ENCODE measurements at regions not wholly inside any gene's neighbourhood (a gene's known extent, or its start where the extent isn't known, plus 50 kb on each side); places are given as distances from the start of the nearest gene placed in this dataset.

DNA sequence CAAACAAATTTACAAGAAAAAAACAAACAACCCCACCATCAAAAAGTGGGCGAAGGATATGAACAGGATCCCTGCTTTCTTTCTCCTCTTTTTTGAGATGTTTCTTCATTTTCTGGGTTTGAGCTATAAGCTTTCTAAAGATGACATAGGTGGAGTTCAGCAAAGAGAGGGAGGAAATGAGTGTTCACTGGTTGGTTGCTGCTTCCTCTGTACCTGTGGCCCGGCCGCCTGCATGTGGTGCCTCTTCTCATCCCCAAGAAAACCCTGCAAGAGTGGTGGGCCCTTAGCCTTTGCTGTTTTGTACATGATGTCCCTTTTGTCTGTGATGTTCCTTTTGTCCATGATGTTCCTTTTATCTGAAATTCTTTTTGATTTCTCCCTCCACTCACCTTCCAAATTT, 178.4 kb upstream of the SERP2 start:
- H3K9me3 ChIP-seq (ENCODE audit: control insufficient read depth, low read depth, low read length): no peaks in the 10 kb centered on the region
- H3K9ac ChIP-seq (ENCODE audit: low read length): no peak overlapping the region
- H3K36me3 ChIP-seq (ENCODE audit: control insufficient read depth, low read depth, low read length): no peaks in the 10 kb centered on the region
- no peak overlapping the region for H3K27ac ChIP-seq (ENCODE audit: low read length)
- no peaks in the 10 kb centered on the region for H3K27me3 ChIP-seq (ENCODE audit: control insufficient read depth, insufficient read depth, low read length)
- H3K4me1 ChIP-seq (ENCODE audit: control insufficient read depth, low read depth, low read length): no peaks in the 10 kb centered on the region
- no peak overlapping the region for H3K4me3 ChIP-seq (ENCODE audit: low read length)

DNA sequence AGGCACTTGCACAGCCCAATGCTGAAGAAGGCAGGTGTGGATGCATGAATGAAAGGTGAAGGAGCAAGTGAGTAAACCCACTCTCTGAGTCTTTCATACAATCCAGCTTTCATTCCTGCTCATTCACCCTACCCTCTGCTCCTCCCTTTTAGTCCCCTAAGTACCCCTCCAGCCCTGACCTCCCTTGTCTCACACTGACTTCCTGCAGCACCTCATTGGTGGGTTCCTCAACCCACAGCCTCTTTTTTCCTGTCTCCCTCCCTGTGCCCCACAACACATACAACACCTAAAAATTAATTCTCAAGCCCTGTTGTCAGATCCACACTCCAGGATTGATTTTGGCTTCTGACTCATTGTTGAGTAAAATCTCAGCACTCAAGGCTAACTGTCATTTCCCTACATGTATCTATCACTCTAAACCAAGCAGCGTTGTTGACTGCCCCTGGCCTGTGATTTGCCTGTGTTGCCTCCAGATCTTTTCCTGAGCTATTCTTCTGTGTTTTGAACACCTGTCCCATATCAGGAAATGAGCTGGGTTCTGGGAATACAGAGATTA, 177.3 kb upstream of the SERP2 start:
- H3K4me1 ChIP-seq (ENCODE audit: control insufficient read depth, low read depth, low read length): no peaks in the 10 kb centered on the region
- H3K36me3 ChIP-seq (ENCODE audit: control insufficient read depth, low read depth, low read length): no peaks in the 10 kb centered on the region
- no peak overlapping the region for H3K4me3 ChIP-seq (ENCODE audit: low read length)
- H3K9ac ChIP-seq (ENCODE audit: low read length): no peak overlapping the region
- no peaks in the 10 kb centered on the region for H3K9me3 ChIP-seq (ENCODE audit: control insufficient read depth, low read depth, low read length)
- no peaks in the 10 kb centered on the region for H3K27me3 ChIP-seq (ENCODE audit: control insufficient read depth, insufficient read depth, low read length)
- H3K27ac ChIP-seq (ENCODE audit: low read length): no peak overlapping the region

DNA sequence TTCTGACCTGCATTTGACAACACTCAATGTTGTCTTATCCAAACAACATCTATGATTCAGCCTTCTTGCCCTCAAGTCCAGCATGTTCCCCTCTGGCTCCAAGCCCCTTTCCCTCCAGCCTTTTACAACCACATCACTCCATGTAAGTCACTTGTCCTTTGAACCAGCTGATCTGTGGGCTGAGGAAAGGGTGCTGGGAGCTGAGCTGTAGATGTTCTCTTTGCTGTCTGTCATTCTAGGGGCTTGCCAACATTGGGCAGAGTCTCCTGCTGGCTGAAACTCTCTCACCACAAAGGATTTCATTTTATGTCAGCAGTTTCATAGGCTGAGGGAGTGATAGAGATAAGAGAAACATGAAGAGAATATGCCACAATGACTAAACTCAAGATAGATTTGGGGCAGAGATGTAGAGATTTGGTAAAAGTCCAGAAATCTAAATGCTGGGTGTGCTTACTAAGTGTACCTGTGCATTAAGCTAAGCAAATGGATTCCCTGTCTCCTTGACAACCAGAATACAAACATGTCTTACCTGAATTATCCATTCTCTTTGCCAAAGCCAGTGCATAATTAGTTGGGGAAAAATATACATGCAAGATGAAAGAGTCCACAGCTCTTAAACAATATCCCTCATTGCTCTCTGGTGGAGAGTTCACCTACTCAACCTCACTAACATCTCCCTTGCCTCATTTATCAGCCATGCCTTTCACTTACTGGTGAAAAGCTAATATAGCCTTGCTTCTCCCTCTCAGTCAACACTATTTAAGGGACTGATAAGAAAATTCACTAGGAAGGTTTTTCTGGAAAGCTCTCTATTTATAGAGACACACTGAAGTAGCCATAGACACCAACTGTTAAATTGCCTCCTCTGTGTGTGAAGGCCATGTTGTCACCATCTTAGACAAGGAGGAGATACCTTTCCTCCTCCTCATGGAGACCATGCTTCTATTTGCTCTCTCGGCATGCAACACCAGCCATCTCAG, 175.5 kb upstream of the SERP2 start:
- Histone ChIP-seq H3K36me3 (ENCODE audit: control insufficient read depth, low read depth, low read length) (no peaks in the 10 kb centered on the region), H3K9ac (ENCODE audit: low read length) (no peak overlapping the region), H3K27me3 (ENCODE audit: control insufficient read depth, insufficient read depth, low read length) (no peaks in the 10 kb centered on the region), H3K4me1 (ENCODE audit: control insufficient read depth, low read depth, low read length) (no peaks in the 10 kb centered on the region), H3K9me3 (ENCODE audit: control insufficient read depth, low read depth, low read length) (no peaks in the 10 kb centered on the region), H3K27ac (ENCODE audit: low read length) (no peak overlapping the region), H3K4me3 (ENCODE audit: low read length) (no peak overlapping the region)

DNA sequence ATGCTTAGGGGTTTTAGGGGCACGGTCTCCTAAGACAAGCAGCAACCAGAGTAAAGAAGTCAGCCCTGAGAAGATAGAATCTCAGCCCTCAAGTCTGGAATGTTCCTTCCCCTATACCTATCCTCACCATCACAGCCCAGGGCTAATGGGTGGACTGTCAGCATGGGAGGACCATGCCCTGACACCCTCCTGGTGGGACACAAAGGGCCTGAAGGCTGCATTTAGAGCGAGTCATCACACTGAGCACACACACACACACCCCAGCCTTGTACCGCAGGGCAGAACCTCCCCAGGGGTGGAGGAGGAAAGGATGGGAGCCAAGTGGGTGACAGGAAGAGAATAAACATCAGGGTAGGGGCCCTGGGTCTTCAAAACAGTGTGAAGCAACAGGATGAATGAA, 174.8 kb upstream of the SERP2 start:
- Histone ChIP-seq H3K4me1 (ENCODE audit: control insufficient read depth, low read depth, low read length) (no peaks in the 10 kb centered on the region), H3K9me3 (ENCODE audit: control insufficient read depth, low read depth, low read length) (no peaks in the 10 kb centered on the region)

DNA sequence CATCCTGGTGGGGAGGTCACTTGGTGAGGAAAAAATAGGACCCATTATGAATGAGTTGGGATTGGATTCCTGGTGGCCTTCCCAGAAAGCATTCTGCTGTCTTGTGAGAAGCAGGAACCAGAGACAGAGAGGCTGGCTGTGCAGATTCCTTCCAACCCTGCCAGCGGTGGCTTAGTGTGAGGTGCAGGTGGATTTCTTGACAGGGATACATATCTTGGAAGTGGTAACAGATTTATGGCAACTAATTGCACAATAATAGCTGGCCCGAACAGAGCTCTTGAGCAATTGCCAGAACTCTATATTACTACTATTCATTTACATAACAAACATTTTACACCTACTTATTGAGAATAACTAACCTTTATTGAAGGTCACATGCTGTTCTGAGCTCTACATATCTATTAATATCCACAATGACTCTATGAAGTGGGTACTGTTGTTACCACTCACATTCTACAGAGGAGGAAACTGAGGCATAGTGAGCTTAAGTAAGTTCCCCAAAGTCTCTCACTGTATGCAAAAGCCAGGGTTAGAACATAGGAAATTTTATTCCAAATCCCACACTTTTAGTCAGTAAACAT, 173.9 kb upstream of the SERP2 start:
- no peak overlapping the region for H3K9ac ChIP-seq (ENCODE audit: low read length)
- H3K9me3 ChIP-seq (ENCODE audit: control insufficient read depth, low read depth, low read length): no peaks in the 10 kb centered on the region
- H3K27ac ChIP-seq (ENCODE audit: low read length): no peak overlapping the region
- no peaks in the 10 kb centered on the region for H3K27me3 ChIP-seq (ENCODE audit: control insufficient read depth, insufficient read depth, low read length)
- no peaks in the 10 kb centered on the region for H3K36me3 ChIP-seq (ENCODE audit: control insufficient read depth, low read depth, low read length)
- H3K4me1 ChIP-seq (ENCODE audit: control insufficient read depth, low read depth, low read length): no peaks in the 10 kb centered on the region
- no peak overlapping the region for H3K4me3 ChIP-seq (ENCODE audit: low read length)

More for the DNA sequence above, 174.8 kb upstream of the SERP2 start:
- Histone ChIP-seq H3K9ac (ENCODE audit: low read length) (no peak overlapping the region), H3K27me3 (ENCODE audit: control insufficient read depth, insufficient read depth, low read length) (no peaks in the 10 kb centered on the region), H3K27ac (ENCODE audit: low read length) (no peak overlapping the region), H3K36me3 (ENCODE audit: control insufficient read depth, low read depth, low read length) (no peaks in the 10 kb centered on the region), H3K4me3 (ENCODE audit: low read length) (no peak overlapping the region)

DNA sequence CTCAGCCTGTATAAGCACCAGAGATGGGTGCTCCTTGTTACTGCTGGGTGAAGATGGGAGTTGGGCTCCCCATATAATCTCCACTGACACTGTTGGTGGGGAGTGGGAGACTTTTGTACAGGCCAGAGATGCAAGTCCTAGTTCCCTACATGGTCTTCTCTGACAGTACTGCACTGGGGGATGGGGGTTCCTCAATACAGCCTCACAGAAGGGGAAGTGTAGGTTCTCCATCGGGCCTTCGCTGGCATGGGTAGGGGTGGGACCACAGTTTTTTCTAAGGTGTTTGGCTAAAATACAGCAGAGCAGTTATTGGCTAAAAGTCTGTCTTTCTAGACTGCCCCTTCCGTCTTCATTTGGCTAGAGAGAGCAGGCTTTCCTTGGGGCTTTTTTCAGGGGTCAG, 167.2 kb upstream of the SERP2 start:
- no peak overlapping the region for H3K27ac ChIP-seq (ENCODE audit: low read length)
- no peak overlapping the region for H3K4me3 ChIP-seq (ENCODE audit: low read length)
- H3K9me3 ChIP-seq (ENCODE audit: control insufficient read depth, low read depth, low read length): no peaks in the 10 kb centered on the region
- no peaks in the 10 kb centered on the region for H3K27me3 ChIP-seq (ENCODE audit: control insufficient read depth, insufficient read depth, low read length)
- no peaks in the 10 kb centered on the region for H3K4me1 ChIP-seq (ENCODE audit: control insufficient read depth, low read depth, low read length)
- H3K36me3 ChIP-seq (ENCODE audit: control insufficient read depth, low read depth, low read length): no peaks in the 10 kb centered on the region
- H3K9ac ChIP-seq (ENCODE audit: low read length): no peak overlapping the region

DNA sequence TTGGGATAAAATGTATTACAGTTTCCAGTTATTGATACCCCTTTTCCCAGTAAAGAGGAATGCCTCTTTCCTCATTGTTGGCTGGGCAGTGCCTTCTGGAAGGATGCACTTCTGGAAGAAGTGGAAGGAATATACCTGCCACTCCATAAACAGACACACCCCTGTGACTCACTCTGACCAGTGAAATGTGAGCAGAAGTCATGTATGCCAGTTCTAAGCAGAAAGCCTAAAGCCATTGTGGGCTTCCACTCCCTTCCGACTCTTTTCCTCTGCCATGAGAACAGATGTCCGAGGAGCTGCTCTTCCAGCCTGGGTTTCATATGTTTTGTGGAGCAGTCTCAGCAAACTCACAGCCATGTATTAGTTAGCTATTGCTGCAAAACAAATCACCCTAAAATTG, 166.1 kb upstream of the SERP2 start:
- Histone ChIP-seq H3K27me3 (ENCODE audit: control insufficient read depth, insufficient read depth, low read length) (no peaks in the 10 kb centered on the region), H3K36me3 (ENCODE audit: control insufficient read depth, low read depth, low read length) (no peaks in the 10 kb centered on the region), H3K4me3 (ENCODE audit: low read length) (no peak overlapping the region), H3K9me3 (ENCODE audit: control insufficient read depth, low read depth, low read length) (no peaks in the 10 kb centered on the region), H3K4me1 (ENCODE audit: control insufficient read depth, low read depth, low read length) (no peaks in the 10 kb centered on the region), H3K27ac (ENCODE audit: low read length) (no peak overlapping the region), H3K9ac (ENCODE audit: low read length) (no peak overlapping the region)

DNA sequence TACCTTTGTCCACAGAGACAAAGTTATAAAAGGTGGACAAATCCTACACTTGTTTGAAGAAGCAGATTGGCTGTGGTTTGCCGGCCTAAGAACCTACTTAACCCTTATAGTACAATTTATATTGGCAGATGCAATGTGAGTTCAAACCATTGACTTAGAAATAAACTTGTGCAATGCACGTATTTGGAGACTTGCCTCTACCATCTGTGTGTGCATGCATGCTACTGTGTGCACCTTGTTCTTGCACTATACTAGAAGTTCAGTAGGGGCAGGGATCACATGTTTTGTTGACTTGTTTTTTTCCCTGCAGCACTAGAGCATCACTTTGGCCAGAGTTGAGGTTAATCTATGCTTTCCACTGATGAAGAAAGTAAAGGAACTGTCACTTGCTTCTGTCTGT, 163.1 kb upstream of the SERP2 start:
- no peaks in the 10 kb centered on the region for H3K27me3 ChIP-seq (ENCODE audit: control insufficient read depth, insufficient read depth, low read length)
- no peak overlapping the region for H3K9ac ChIP-seq (ENCODE audit: low read length)
- H3K4me3 ChIP-seq (ENCODE audit: low read length): no peak overlapping the region
- no peaks in the 10 kb centered on the region for H3K9me3 ChIP-seq (ENCODE audit: control insufficient read depth, low read depth, low read length)
- H3K27ac ChIP-seq (ENCODE audit: low read length): no peak overlapping the region
- no peaks in the 10 kb centered on the region for H3K4me1 ChIP-seq (ENCODE audit: control insufficient read depth, low read depth, low read length)
- H3K36me3 ChIP-seq (ENCODE audit: control insufficient read depth, low read depth, low read length): no peaks in the 10 kb centered on the region

DNA sequence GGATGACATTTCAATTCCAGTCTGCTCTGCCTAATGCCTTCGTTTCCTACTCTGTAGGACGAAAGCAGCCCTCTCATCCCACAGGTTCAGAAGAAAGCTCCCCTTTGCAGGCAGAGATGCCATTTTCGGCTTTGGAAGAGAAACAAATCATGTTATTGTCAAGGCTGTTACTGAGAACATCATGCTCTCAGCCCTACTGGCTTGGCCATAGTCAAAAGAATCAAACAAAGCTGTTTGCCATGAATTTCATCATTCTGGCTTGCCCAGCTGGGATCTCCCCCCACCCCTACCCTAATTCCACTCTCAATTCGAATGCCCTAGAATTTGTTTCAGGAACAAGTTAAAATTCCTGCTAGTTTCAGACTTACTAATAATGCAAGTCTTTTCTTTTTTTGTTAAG, 162.3 kb upstream of the SERP2 start:
- Histone ChIP-seq H3K27ac (ENCODE audit: low read length) (no peak overlapping the region), H3K4me1 (ENCODE audit: control insufficient read depth, low read depth, low read length) (no peaks in the 10 kb centered on the region), H3K36me3 (ENCODE audit: control insufficient read depth, low read depth, low read length) (no peaks in the 10 kb centered on the region), H3K4me3 (ENCODE audit: low read length) (no peak overlapping the region), H3K27me3 (ENCODE audit: control insufficient read depth, insufficient read depth, low read length) (no peaks in the 10 kb centered on the region), H3K9ac (ENCODE audit: low read length) (no peak overlapping the region), H3K9me3 (ENCODE audit: control insufficient read depth, low read depth, low read length) (no peaks in the 10 kb centered on the region)

DNA sequence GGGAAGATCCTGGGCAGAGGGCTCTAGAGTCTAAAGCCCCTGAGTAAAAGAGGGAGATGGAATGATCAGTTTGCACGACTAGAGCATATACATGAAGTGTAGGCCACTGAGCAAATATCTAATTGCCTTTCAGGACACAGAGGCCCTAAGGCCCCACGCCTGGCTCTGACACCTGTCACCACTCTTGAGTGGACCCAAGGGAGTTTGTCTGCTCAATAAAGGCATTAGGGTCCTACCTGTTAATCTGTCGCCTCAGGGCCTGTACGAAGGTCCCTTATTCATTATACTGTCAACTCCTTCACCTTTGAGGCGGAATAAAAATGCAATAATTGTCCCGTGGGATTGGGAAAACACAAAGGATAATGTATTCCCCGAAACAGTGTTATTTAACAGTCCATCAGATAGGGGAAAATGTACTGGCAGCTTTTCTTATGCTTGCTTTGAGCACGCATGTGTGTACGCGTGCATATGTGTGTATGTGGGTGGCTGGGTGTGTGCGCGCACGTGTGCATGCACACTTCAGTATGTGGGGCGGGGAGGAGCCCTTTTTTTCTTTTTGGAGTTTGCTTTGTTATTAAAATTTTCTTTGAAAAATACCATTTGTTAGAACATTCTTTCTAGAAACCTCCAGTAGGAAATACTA, 161.8 kb upstream of the SERP2 start:
- Histone ChIP-seq H3K27ac (ENCODE audit: low read length) (no peak overlapping the region), H3K4me1 (ENCODE audit: control insufficient read depth, low read depth, low read length) (no peaks in the 10 kb centered on the region), H3K9me3 (ENCODE audit: control insufficient read depth, low read depth, low read length) (no peaks in the 10 kb centered on the region), H3K27me3 (ENCODE audit: control insufficient read depth, insufficient read depth, low read length) (no peaks in the 10 kb centered on the region), H3K36me3 (ENCODE audit: control insufficient read depth, low read depth, low read length) (no peaks in the 10 kb centered on the region), H3K4me3 (ENCODE audit: low read length) (no peak overlapping the region), H3K9ac (ENCODE audit: low read length) (no peak overlapping the region)

DNA sequence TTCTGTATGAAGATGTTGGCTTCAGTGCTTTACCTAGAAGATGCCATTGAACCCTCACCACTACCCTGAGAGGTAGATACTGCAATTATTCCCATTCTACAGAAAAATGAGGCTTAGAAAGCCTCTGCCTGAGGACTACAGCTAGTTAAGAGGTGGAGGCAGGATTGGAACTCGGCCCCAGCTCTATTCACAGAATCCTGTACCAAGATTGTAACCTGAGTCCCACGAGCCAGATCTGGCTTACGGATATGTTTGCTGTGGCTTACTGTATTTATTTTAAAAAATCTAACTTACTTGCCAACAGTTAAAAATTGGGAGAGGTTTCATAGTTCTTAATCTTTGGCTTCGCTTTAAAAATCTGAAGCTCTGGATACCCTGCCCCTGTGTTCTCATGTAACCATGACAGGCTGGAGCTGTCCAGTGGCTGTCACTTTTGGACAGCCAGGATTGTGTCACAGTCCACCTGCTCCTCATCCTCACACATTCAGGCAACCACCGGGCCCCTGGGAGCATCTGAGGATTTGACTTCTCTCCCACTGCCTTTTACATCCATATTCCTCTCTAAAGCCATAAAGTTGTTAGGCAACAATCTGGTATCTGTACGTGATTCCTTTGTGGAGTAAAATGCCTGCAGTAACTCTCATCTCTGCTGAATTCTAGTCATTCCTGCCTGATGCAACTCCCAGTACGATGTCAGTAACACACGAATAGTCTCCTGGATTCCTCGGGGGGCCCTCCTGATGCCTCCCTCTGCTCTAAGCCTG, 160.8 kb upstream of the SERP2 start:
- no peaks in the 10 kb centered on the region for H3K36me3 ChIP-seq (ENCODE audit: control insufficient read depth, low read depth, low read length)
- H3K27ac ChIP-seq (ENCODE audit: low read length): no peak overlapping the region
- no peak overlapping the region for H3K9ac ChIP-seq (ENCODE audit: low read length)
- no peaks in the 10 kb centered on the region for H3K9me3 ChIP-seq (ENCODE audit: control insufficient read depth, low read depth, low read length)
- no peaks in the 10 kb centered on the region for H3K4me1 ChIP-seq (ENCODE audit: control insufficient read depth, low read depth, low read length)
- no peaks in the 10 kb centered on the region for H3K27me3 ChIP-seq (ENCODE audit: control insufficient read depth, insufficient read depth, low read length)
- H3K4me3 ChIP-seq (ENCODE audit: low read length): no peak overlapping the region
